Fibroblast of lung (primary cell): ENCODE measurements at regions not wholly inside any gene's neighbourhood (a gene's known extent, or its start where the extent isn't known, plus 50 kb on each side); places are given as distances from the start of the nearest gene placed in this dataset.

Source experiments
- DNase-seq, 2 donors: peaks; one replicate each; pipeline versions ENCODE4 v3.0.0 to v3.0.0-alpha.2; 2010; ENCODE audit warnings: low read depth in 2 of 2
- H2AFZ ChIP-seq: 2 replicates; pipeline ENCODE4 v1.5.1; 2012; ENCODE audit warnings: low read length, control low read depth, inconsistent platforms
- H3K27ac ChIP-seq: 2 replicates; pipeline ENCODE4 v1.5.1; 2011; ENCODE audit warnings: low read length, control low read depth; ENCODE audit not compliant: insufficient read depth
- H3K27me3 ChIP-seq: 2 replicates; pipeline ENCODE4 v1.5.1; 2011; ENCODE audit warnings: mild to moderate bottlenecking, low read length; ENCODE audit not compliant: control insufficient read depth, insufficient read depth
- H3K36me3 ChIP-seq: 2 replicates; pipeline ENCODE4 v1.5.1; 2011; ENCODE audit warnings: low read length; ENCODE audit not compliant: control insufficient read depth, insufficient read depth
- H3K4me1 ChIP-seq: 2 replicates; pipeline ENCODE4 v1.5.1; 2011; ENCODE audit warnings: low read length; ENCODE audit not compliant: control insufficient read depth, insufficient read depth; ENCODE audit errors: extremely low read depth
- H3K4me2 ChIP-seq: 2 replicates; pipeline ENCODE4 v1.5.1; 2011; ENCODE audit warnings: low read length, control low read depth; ENCODE audit not compliant: insufficient read depth; ENCODE audit errors: extremely low read depth
- H3K4me3 ChIP-seq, 4 experiments: fragments of 200-600 bp in 1 of 4; sonication (generic) in 1 of 4; replicated peaks in 1 of 4; 2 replicates each; pipeline ENCODE4 v1.5.1; 2011 to 2016; ENCODE audit warnings: low read length in 4 of 4, low read depth in 3 of 4, mild to moderate bottlenecking in 3 of 4, control low read depth in 2 of 4, inconsistent platforms in 1 of 4, mixed read lengths in 1 of 4; ENCODE audit not compliant: insufficient read depth in 1 of 4; ENCODE audit errors: control extremely low read depth in 1 of 4
- H3K79me2 ChIP-seq: 2 replicates; pipeline ENCODE4 v1.5.1; 2012; ENCODE audit warnings: mild to moderate bottlenecking, low read length, inconsistent platforms; ENCODE audit not compliant: control insufficient read depth, insufficient read depth
- H3K9ac ChIP-seq: 2 replicates; pipeline ENCODE4 v1.5.1; 2011; ENCODE audit warnings: mild to moderate bottlenecking, low read length, control low read depth; ENCODE audit not compliant: insufficient read depth
- H3K9me3 ChIP-seq: 2 replicates; pipeline ENCODE4 v1.5.1; 2012; ENCODE audit warnings: low read depth, low read length; ENCODE audit not compliant: control insufficient read depth, insufficient read depth
- H4K20me1 ChIP-seq: 2 replicates; pipeline ENCODE4 v1.5.1; 2011; ENCODE audit warnings: low read length; ENCODE audit not compliant: control insufficient read depth, insufficient read depth; ENCODE audit errors: extremely low read depth
- CTCF ChIP-seq, 2 donors: IDR thresholded peaks in 1 of 2; conservative IDR thresholded peaks in 1 of 2; 1 replicate in 1 of 2; 2 replicates in 1 of 2; pipeline ENCODE4 v1.5.1; 2011 to 2012; ENCODE audit warnings: low read length in 2 of 2, control low read depth in 1 of 2, inconsistent platforms in 1 of 2, low read depth in 1 of 2, mild to moderate bottlenecking in 1 of 2
- EZH2 ChIP-seq: IDR thresholded peaks from 2 replicates; pipeline ENCODE4 v1.5.1; 2012; ENCODE audit warnings: low read length, control low read depth, mild to moderate bottlenecking; ENCODE audit errors: missing control alignments

GRCh38 chr2:215500466-215500865 lies 64.6 kb upstream of the FN1 start:
- Histone ChIP-seq H3K27ac (no peak overlapping the region), H3K4me3 (no peak overlapping the region), H3K4me1 (no peaks in the 10 kb centered on the region), H3K4me2 (no peak overlapping the region), H3K27me3 (no peaks in the 10 kb centered on the region), H3K36me3 (no peaks in the 10 kb centered on the region), H3K9ac (no peak overlapping the region), H4K20me1 (no peaks in the 10 kb centered on the region), H3K79me2 (no peaks in the 10 kb centered on the region), H3K9me3 (no peaks in the 10 kb centered on the region), H2AFZ (no peak overlapping the region)
- no peak for DNase-seq
- TF ChIP-seq EZH2 (no peak), CTCF (conservative IDR thresholded peaks at IDR 0.05 in 1 of 2, IDR thresholded peaks at IDR 0.05 in 1 of 2; ENCODE audit: low read depth in 1 of 2, low read length in 2 of 2) (no peak)

GRCh38 chr2:215499331-215499730 lies 63.5 kb upstream of the FN1 start:
- no peaks in the 10 kb centered on the region for H3K36me3 ChIP-seq
- H3K4me1 ChIP-seq = no peaks in the 10 kb centered on the region
- peak; percentile 5 to 69 for DNase-seq
- H3K9me3 ChIP-seq = no peaks in the 10 kb centered on the region
- H3K9ac ChIP-seq = no peak overlapping the region
- H2AFZ ChIP-seq = no peak overlapping the region
- no peaks in the 10 kb centered on the region for H4K20me1 ChIP-seq
- no peak overlapping the region for H3K4me3 ChIP-seq
- H3K27me3 ChIP-seq = no peaks in the 10 kb centered on the region
- H3K79me2 ChIP-seq = no peaks in the 10 kb centered on the region
- TF ChIP-seq CTCF (conservative IDR thresholded peaks at IDR 0.05 in 1 of 2, IDR thresholded peaks at IDR 0.05 in 1 of 2; ENCODE audit: low read depth in 1 of 2, low read length in 2 of 2) (no peak), EZH2 (no peak)
- H3K4me2 ChIP-seq = no peak overlapping the region
- no peak overlapping the region for H3K27ac ChIP-seq

- TF ChIP-seq CTCF (conservative IDR thresholded peaks at IDR 0.05 in 1 of 2, IDR thresholded peaks at IDR 0.05 in 1 of 2; ENCODE audit: low read depth in 1 of 2, low read length in 2 of 2) (no peak), EZH2 (no peak)
- no peaks in the 10 kb centered on the region for H3K9me3 ChIP-seq
- H3K9ac ChIP-seq = no peak overlapping the region
- no peaks in the 10 kb centered on the region for H3K4me1 ChIP-seq
- H3K4me2 ChIP-seq = no peak overlapping the region
- no peaks in the 10 kb centered on the region for H3K79me2 ChIP-seq
- no peaks in the 10 kb centered on the region for H3K36me3 ChIP-seq
- H4K20me1 ChIP-seq = no peaks in the 10 kb centered on the region
- H2AFZ ChIP-seq = no peak overlapping the region
- H3K4me3 ChIP-seq = no peak overlapping the region
- DNase-seq = peak; percentile 6 to 78
- no peaks in the 10 kb centered on the region for H3K27me3 ChIP-seq
- H3K27ac ChIP-seq = no peak overlapping the region
These were observed 62.6 kb upstream of the FN1 start for GRCh38 chr2:215498431-215498830.
